HepG2 (cell line): ENCODE measurements at regions not wholly inside any gene's neighbourhood (a gene's known extent, or its start where the extent isn't known, plus 50 kb on each side); places are given as distances from the start of the nearest gene placed in this dataset.

Source experiments
- ATAC-seq: fragments of 200-7000 bp; cut with Tn5 transposase; 3 replicates; pipeline ENCODE4 v1.9.1; 2020; ENCODE audit warnings: mild to moderate bottlenecking, moderate library complexity
- BruUV-seq: library from RNA; stranded (reverse); fragments of 400-500 nt; replicated peaks from 2 replicates; lab custom pipeline; 2021; lab: Mats Ljungman, UMichigan
- CTCF ChIA-PET: fragments of 300-600 bp; formaldehyde crosslinking; extraction: SDS; loops from one replicate; lab custom pipeline; 2021; ENCODE audit warnings: low total read pairs, inconsistent platforms, low intra/inter-chr PET ratio; lab: Yijun Ruan, JAX
- POLR2A ChIA-PET: fragments of 350-600 bp; sonication (Branson Sonifier 250); formaldehyde crosslinking; loops from one replicate; lab custom pipeline; 2020; ENCODE audit warnings: antibody characterized with exemption, inconsistent platforms; lab: Yijun Ruan, JAX
- DNase-seq: peaks from one replicate; pipeline ENCODE4 v3.0.0-alpha.2; 2015; ENCODE audit warnings: low spot score
- FAIRE-seq: peaks from 3 replicates; lab custom pipeline; 2011; peaks lifted over from hg19 to GRCh38; lab: Jason Lieb, UNC
- H2AFZ ChIP-seq: one replicate; pipeline ENCODE4 v1.6.1; 2011; ENCODE audit warnings: low read length, inconsistent platforms
- H3K27ac ChIP-seq: fragments of 300-600 bp; 3 replicates; pipeline ENCODE4 v1.8.0; 2011; ENCODE audit warnings: mixed run types, mild to moderate bottlenecking, mixed read lengths, low read length, inconsistent platforms; ENCODE audit not compliant: insufficient read depth; ENCODE audit errors: extremely low read length
- H3K27me3 ChIP-seq, 2 experiments: fragments of 200-600 bp in 1 of 2; 2 replicates in 1 of 2; 3 replicates in 1 of 2; pipeline versions ENCODE4 v1.6.0 to v1.8.0; 2011; ENCODE audit warnings: low read length in 2 of 2, mild to moderate bottlenecking in 2 of 2, moderate library complexity in 2 of 2, inconsistent platforms in 1 of 2; ENCODE audit not compliant: insufficient read depth in 2 of 2, control insufficient read depth in 1 of 2
- H3K36me3 ChIP-seq, 2 experiments: fragments of 200-600 bp in 1 of 2; replicated peaks in 1 of 2; 2 replicates in 1 of 2; 3 replicates in 1 of 2; pipeline versions ENCODE4 v1.5.1 to v1.8.0; 2011; ENCODE audit warnings: low read length in 2 of 2, inconsistent platforms in 1 of 2; ENCODE audit not compliant: insufficient read depth in 2 of 2, control insufficient read depth in 1 of 2
- H3K4me1 ChIP-seq: 2 replicates; pipeline ENCODE4 v1.5.1; 2012; ENCODE audit warnings: low read length, inconsistent platforms; ENCODE audit not compliant: insufficient read depth
- H3K4me2 ChIP-seq: 2 replicates; pipeline ENCODE4 v1.6.0; 2011; ENCODE audit warnings: low read depth, low read length, inconsistent platforms
- H3K4me3 ChIP-seq, 3 experiments: fragments of 200-600 bp in 1 of 3; sonication (generic), shearing (Covaris generic) in 1 of 3; replicated peaks in 1 of 3; 2 replicates each; pipeline ENCODE4 v1.5.1; 2011 to 2016; ENCODE audit warnings: low read length in 3 of 3, inconsistent platforms in 2 of 3, low read depth in 2 of 3, mild to moderate bottlenecking in 2 of 3, control low read depth in 1 of 3, mixed read lengths in 1 of 3; ENCODE audit not compliant: insufficient read depth in 1 of 3
- H3K79me2 ChIP-seq: one replicate; pipeline ENCODE4 v1.6.1; 2011; ENCODE audit warnings: low read length, inconsistent platforms; ENCODE audit not compliant: insufficient read depth
- H3K9ac ChIP-seq: 2 replicates; pipeline ENCODE4 v1.6.0; 2011; ENCODE audit warnings: mild to moderate bottlenecking, low read depth, low read length, inconsistent platforms; ENCODE audit not compliant: insufficient read depth
- H3K9me3 ChIP-seq: 2 replicates; pipeline ENCODE4 v1.5.1; 2012; ENCODE audit warnings: mild to moderate bottlenecking, low read length
- H4K20me1 ChIP-seq: 2 replicates; pipeline ENCODE4 v1.6.0; 2011; ENCODE audit warnings: inconsistent platforms, mild to moderate bottlenecking, low read length, moderate library complexity; ENCODE audit not compliant: insufficient read depth
- ARNT ChIP-seq: fragments of 450-650 bp; IDR thresholded peaks from 2 replicates; pipeline ENCODE4 v1.6.1; 2017
- CBX5 ChIP-seq: sonication (generic); formaldehyde crosslinking; IDR thresholded peaks from 2 replicates; pipeline ENCODE4 v1.4.0; 2020; ENCODE audit warnings: missing genetic modification reagents, borderline replicate concordance
- FOXK1 ChIP-seq: sonication (generic); formaldehyde crosslinking; IDR thresholded peaks from 2 replicates; pipeline ENCODE4 v1.4.0; 2020; ENCODE audit warnings: low read depth, missing genetic modification reagents, borderline replicate concordance
- HNF4G ChIP-seq, 2 experiments: sonication (generic) in 1 of 2; formaldehyde crosslinking in 1 of 2; IDR thresholded peaks; 2 replicates each; pipeline versions ENCODE4 v1.4.0 to v1.6.1; 2011 to 2020; ENCODE audit warnings: borderline replicate concordance in 2 of 2, low read depth in 2 of 2, mild to moderate bottlenecking in 2 of 2, low read length in 1 of 2, missing genetic modification reagents in 1 of 2, moderate library complexity in 1 of 2
- ISX ChIP-seq: sonication (generic); formaldehyde crosslinking; conservative IDR thresholded peaks from 2 replicates; pipeline ENCODE4 v1.5.0; 2020; ENCODE audit warnings: missing genetic modification reagents
- NBN ChIP-seq: fragments of 450-650 bp; conservative IDR thresholded peaks from 2 replicates; pipeline ENCODE4 v1.6.1; 2017
- NPAS2 ChIP-seq: sonication (generic); formaldehyde crosslinking; IDR thresholded peaks from 2 replicates; pipeline ENCODE4 v1.8.0; 2022; ENCODE audit warnings: mild to moderate bottlenecking, missing genetic modification reagents, borderline replicate concordance
- PREB ChIP-seq: sonication (generic); formaldehyde crosslinking; IDR thresholded peaks from 2 replicates; pipeline ENCODE4 v1.4.0; 2020; ENCODE audit warnings: missing genetic modification reagents
- SMAD9 ChIP-seq: sonication (generic); formaldehyde crosslinking; IDR thresholded peaks from 2 replicates; pipeline ENCODE4 v1.5.1; 2020; ENCODE audit warnings: mild to moderate bottlenecking, missing genetic modification reagents
- TFAP4 ChIP-seq: sonication (generic); IDR thresholded peaks from 2 replicates; pipeline ENCODE4 v1.6.1; 2016; ENCODE audit warnings: low read depth, borderline replicate concordance
- YY1 ChIP-seq: IDR thresholded peaks from 2 replicates; pipeline ENCODE4 v1.6.1; 2011; ENCODE audit warnings: low read length, low read depth, moderate library complexity, mild to moderate bottlenecking; ENCODE audit not compliant: insufficient read depth, insufficient replicate concordance
- ZBTB21 ChIP-seq: sonication (generic); formaldehyde crosslinking; IDR thresholded peaks from 2 replicates; pipeline ENCODE4 v1.4.0; 2020; ENCODE audit warnings: missing genetic modification reagents
- ZBTB46 ChIP-seq: sonication (generic); formaldehyde crosslinking; IDR thresholded peaks from 2 replicates; pipeline ENCODE4 v1.4.0; 2020; ENCODE audit warnings: mild to moderate bottlenecking, missing genetic modification reagents, borderline replicate concordance
- ZHX1 ChIP-seq: sonication (generic); formaldehyde crosslinking; IDR thresholded peaks from 2 replicates; pipeline ENCODE4 v1.8.1; 2022; ENCODE audit warnings: low read depth, mild to moderate bottlenecking, missing genetic modification reagents
- ZNF619 ChIP-seq: sonication (generic); formaldehyde crosslinking; IDR thresholded peaks from 2 replicates; pipeline ENCODE4 v1.4.0; 2020; ENCODE audit warnings: mild to moderate bottlenecking, missing genetic modification reagents
- ZNF747 ChIP-seq: sonication (generic); formaldehyde crosslinking; IDR thresholded peaks from 2 replicates; pipeline ENCODE4 v1.8.1; 2023; ENCODE audit warnings: missing genetic modification reagents, mild to moderate bottlenecking, borderline replicate concordance
- ZNF768 ChIP-seq: sonication (generic); formaldehyde crosslinking; IDR thresholded peaks from 2 replicates; pipeline ENCODE4 v1.4.0; 2020; ENCODE audit warnings: missing genetic modification reagents
- ZNF777 ChIP-seq: sonication (generic); formaldehyde crosslinking; IDR thresholded peaks from 2 replicates; pipeline ENCODE4 v1.4.0; 2020; ENCODE audit warnings: missing genetic modification reagents
- WGBS: methylation state at CpG from one replicate; pipeline ENCODE4 v1.1.6; 2017; ENCODE audit warnings: low lambda C conversion rate; 5-methylcytosine and 5-hydroxymethylcytosine counted together
- in situ Hi-C: cut with HindIII; loops from 2 replicates; pipeline ENCODE4 v1.10.0; 2017; ENCODE audit warnings: low pct_unique_long_range_greater_than_20kb; ENCODE audit not compliant: extremely low pct_ligation_motif_present
- intact Hi-C: fragments of 100-400 bp; cut with micrococcal nuclease; formaldehyde crosslinking; loops from one replicate; pipeline ENCODE4 v1.10.0; 2022; ENCODE audit not compliant: unreplicated experiment

- no peak for TF ChIP-seq ZBTB46 (CRISPR knock-in tag)
- no peak for TF ChIP-seq FOXK1 (CRISPR knock-in tag)
- no peak for TF ChIP-seq ZNF747 (CRISPR knock-in tag)
- no peak for TF ChIP-seq ZBTB21 (CRISPR knock-in tag)
- no peak for TF ChIP-seq TFAP4
- TF ChIP-seq ISX, result no peak
- no peak for TF ChIP-seq ZNF619 (CRISPR knock-in tag)
- no peak for TF ChIP-seq SMAD9 (CRISPR knock-in tag)
Observed at GRCh38 chr3:57004229-57004628, 56.2 kb upstream of the SPATA12 start (continued).

GRCh38 chr3:57003676-57004075 lies 56.8 kb upstream of the SPATA12 start:
- ChIA-PET CTCF (no interaction called here), POLR2A (no interaction called here)
- BruUV-seq, result no TSS peak
- no peak overlapping the region for H2AFZ ChIP-seq
- H3K9me3 ChIP-seq, result no peaks in the 10 kb centered on the region
- H3K4me3 ChIP-seq, result no peak overlapping the region
- WGBS, result 100% methylated on average over 2 of the region's 2 CpGs
- intact Hi-C loops (loop anchor here (10.0 kb wide), 1 partner anchor 221 kb away; the partner anchor contains the start of gene APPL1), in situ Hi-C loops (no loop called here)
- peaks cover 1% of the 10 kb centered on the region for H3K4me1 ChIP-seq
- peaks cover 1 to 3% of the 10 kb centered on the region in 2 experiments; a peak in 1 of 5 replicates for H3K36me3 ChIP-seq
- no peak overlapping the region for H3K27ac ChIP-seq
- no peak overlapping the region for H3K9ac ChIP-seq
- no peaks in the 10 kb centered on the region for H3K79me2 ChIP-seq
- no peaks in the 10 kb centered on the region for H3K27me3 ChIP-seq
- no peaks in the 10 kb centered on the region for H4K20me1 ChIP-seq
- DNase-seq (no peak), FAIRE-seq (no peak), ATAC-seq (no peak)
- no peak overlapping the region for H3K4me2 ChIP-seq
- TF ChIP-seq YY1 (no peak), CBX5 (CRISPR knock-in tag) (no peak), HNF4G (IDR thresholded peaks at IDR 0.05; ENCODE audit: borderline replicate concordance, low read depth, low read length) (no peak), HNF4G (CRISPR knock-in tag; IDR thresholded peaks at IDR 0.05; ENCODE audit: borderline replicate concordance, low read depth) (no peak), ZHX1 (CRISPR knock-in tag) (no peak), PREB (CRISPR knock-in tag) (no peak), NBN (no peak), ZNF768 (CRISPR knock-in tag) (no peak), NPAS2 (CRISPR knock-in tag) (no peak), ARNT (no peak), ZNF777 (CRISPR knock-in tag) (no peak)
